ENCODE measurements at regions not wholly inside any gene's neighbourhood (a gene's known extent, or its start where the extent isn't known, plus 50 kb on each side); places are given as distances from the start of the nearest gene placed in this dataset.

- Histone ChIP-seq H3K4me3 (ENCODE audit: insufficient read depth, low read depth, low read length) (no peak overlapping the region), H3K27me3 (ENCODE audit: control insufficient read depth, insufficient read depth, low read length) (no peaks in the 10 kb centered on the region), H3K36me3 (replicated peaks; ENCODE audit: control insufficient read depth, insufficient read depth, low read length) (no peaks in the 10 kb centered on the region)
- no peak for DNase-seq
Observed at GRCh38 chr6:91645811-91646210, 1058.9 kb upstream of the MAP3K7 start.

DNA sequence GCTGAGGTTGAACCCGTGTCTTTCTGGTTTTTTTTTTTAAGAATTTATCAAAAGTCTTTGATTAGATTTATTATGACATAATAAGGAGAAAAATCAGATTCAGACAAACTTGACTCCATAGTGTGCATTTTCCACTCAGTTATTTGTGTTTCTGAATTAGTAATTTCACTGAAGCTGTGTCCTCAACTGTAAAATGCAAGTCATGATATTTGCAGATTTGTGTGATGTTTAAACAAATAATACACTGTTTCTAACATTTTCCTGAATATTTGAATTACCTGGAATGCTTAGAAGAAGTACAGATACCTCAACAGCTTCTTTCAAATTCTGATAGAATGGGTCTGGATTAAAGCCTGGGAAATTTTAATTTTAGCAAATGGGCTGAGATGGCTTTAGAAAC lies 1050.3 kb upstream of the MAP3K7 start:
- Histone ChIP-seq H3K36me3 (replicated peaks; ENCODE audit: control insufficient read depth, insufficient read depth, low read length) (no peaks in the 10 kb centered on the region), H3K4me3 (ENCODE audit: insufficient read depth, low read depth, low read length) (no peak overlapping the region), H3K27me3 (ENCODE audit: control insufficient read depth, insufficient read depth, low read length) (no peaks in the 10 kb centered on the region)
- DNase-seq = no peak

DNA sequence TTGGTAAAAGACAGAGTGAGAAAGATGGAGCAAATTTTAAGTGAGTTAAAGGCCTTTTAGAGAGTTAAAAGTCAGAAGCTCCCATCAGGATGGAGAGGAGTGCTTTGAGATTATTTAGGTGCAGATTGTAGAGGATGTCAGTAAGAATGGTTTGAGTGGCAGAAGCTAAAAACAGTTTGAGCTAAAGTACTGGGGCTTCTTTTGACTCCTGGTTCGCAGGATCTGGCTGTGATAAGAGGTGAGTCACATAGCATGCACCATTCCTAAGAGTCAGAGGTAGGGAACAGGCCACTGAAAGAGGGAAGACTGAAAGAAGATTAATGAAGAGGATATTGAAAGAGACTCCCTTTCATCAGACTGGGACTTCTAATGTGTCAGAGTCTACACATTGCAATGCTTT lies 1047.9 kb upstream of the MAP3K7 start:
- Histone ChIP-seq H3K4me3 (ENCODE audit: insufficient read depth, low read depth, low read length) (no peak overlapping the region), H3K36me3 (replicated peaks; ENCODE audit: control insufficient read depth, insufficient read depth, low read length) (no peaks in the 10 kb centered on the region), H3K27me3 (ENCODE audit: control insufficient read depth, insufficient read depth, low read length) (no peaks in the 10 kb centered on the region)
- no peak for DNase-seq

- H3K36me3 ChIP-seq (replicated peaks; ENCODE audit: control insufficient read depth, insufficient read depth, low read length) = no peaks in the 10 kb centered on the region
- DNase-seq = no peak
- H3K4me3 ChIP-seq (ENCODE audit: insufficient read depth, low read depth, low read length) = no peak overlapping the region
- H3K27me3 ChIP-seq (ENCODE audit: control insufficient read depth, insufficient read depth, low read length) = no peaks in the 10 kb centered on the region
Observed at GRCh38 chr6:91633374-91634111, 1046.7 kb upstream of the MAP3K7 start.

- no peak for DNase-seq
- no peaks in the 10 kb centered on the region for H3K36me3 ChIP-seq (replicated peaks; ENCODE audit: control insufficient read depth, insufficient read depth, low read length)
- H3K4me3 ChIP-seq (ENCODE audit: insufficient read depth, low read depth, low read length) = no peak overlapping the region
- no peaks in the 10 kb centered on the region for H3K27me3 ChIP-seq (ENCODE audit: control insufficient read depth, insufficient read depth, low read length)
Observed at GRCh38 chr6:91632308-91632707, 1045.4 kb upstream of the MAP3K7 start.

DNA sequence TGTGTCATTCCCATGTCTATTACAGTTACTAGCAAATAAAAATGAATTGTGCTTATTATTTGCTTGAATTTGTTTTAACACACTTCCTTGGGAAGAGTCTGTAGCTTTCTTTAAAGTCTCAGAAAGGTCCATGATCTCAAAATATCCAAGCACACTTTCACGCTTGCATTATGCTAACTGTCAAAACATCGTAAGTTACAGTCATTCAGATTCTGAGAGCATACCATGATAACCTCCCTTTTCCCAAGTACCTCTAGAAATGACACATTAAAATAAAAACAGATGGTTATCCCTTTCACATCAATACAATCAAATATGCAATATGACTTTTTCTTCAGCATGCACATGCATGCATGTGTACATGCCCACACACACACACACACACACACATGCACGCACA lies 1044.4 kb upstream of the MAP3K7 start:
- Histone ChIP-seq H3K36me3 (replicated peaks; ENCODE audit: control insufficient read depth, insufficient read depth, low read length) (no peaks in the 10 kb centered on the region), H3K27me3 (ENCODE audit: control insufficient read depth, insufficient read depth, low read length) (no peaks in the 10 kb centered on the region), H3K4me3 (ENCODE audit: insufficient read depth, low read depth, low read length) (no peak overlapping the region)
- DNase-seq = no peak

GRCh38 chr6:91626911-91627310 lies 1040.0 kb upstream of the MAP3K7 start:
- H3K27me3 ChIP-seq (ENCODE audit: control insufficient read depth, insufficient read depth, low read length) = no peaks in the 10 kb centered on the region
- no peak for DNase-seq
- no peak overlapping the region for H3K4me3 ChIP-seq (ENCODE audit: insufficient read depth, low read depth, low read length)
- no peaks in the 10 kb centered on the region for H3K36me3 ChIP-seq (replicated peaks; ENCODE audit: control insufficient read depth, insufficient read depth, low read length)

GRCh38 chr6:91613481-91613880 lies 1026.6 kb upstream of the MAP3K7 start:
- Histone ChIP-seq H3K27me3 (ENCODE audit: control insufficient read depth, insufficient read depth, low read length) (no peaks in the 10 kb centered on the region), H3K4me3 (ENCODE audit: insufficient read depth, low read depth, low read length) (no peak overlapping the region), H3K36me3 (replicated peaks; ENCODE audit: control insufficient read depth, insufficient read depth, low read length) (no peaks in the 10 kb centered on the region)
- DNase-seq = no peak

DNA sequence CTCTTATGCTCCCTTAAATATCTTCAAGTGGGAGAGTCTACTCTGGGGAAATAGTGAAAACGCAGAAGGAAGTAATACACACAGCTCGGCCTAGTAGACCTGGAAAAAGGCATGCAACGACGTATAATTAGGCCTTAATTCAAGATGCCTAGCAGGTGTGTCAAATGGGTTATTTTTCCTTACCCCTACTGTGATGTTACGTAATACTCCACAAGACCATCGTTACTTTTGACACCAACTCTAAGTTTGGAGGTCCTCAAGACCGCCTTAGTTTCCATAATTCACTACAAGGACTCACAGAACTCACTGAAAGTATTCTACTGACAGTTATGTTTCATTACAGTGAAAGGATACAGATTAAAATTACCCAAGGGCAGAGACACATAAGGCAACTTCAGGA lies 1024.3 kb upstream of the MAP3K7 start:
- no peaks in the 10 kb centered on the region for H3K36me3 ChIP-seq (replicated peaks; ENCODE audit: control insufficient read depth, insufficient read depth, low read length)

GRCh38 chr6:91608428-91608827 lies 1021.6 kb upstream of the MAP3K7 start:
- Histone ChIP-seq H3K4me3 (ENCODE audit: insufficient read depth, low read depth, low read length) (no peak overlapping the region), H3K36me3 (replicated peaks; ENCODE audit: control insufficient read depth, insufficient read depth, low read length) (no peaks in the 10 kb centered on the region), H3K27me3 (ENCODE audit: control insufficient read depth, insufficient read depth, low read length) (no peaks in the 10 kb centered on the region)
- no peak for DNase-seq

More for the DNA sequence above, 1024.3 kb upstream of the MAP3K7 start:
- Histone ChIP-seq H3K4me3 (ENCODE audit: insufficient read depth, low read depth, low read length) (no peak overlapping the region), H3K27me3 (ENCODE audit: control insufficient read depth, insufficient read depth, low read length) (no peaks in the 10 kb centered on the region)
- no peak for DNase-seq

- H3K27me3 ChIP-seq (ENCODE audit: control insufficient read depth, insufficient read depth, low read length) = no peaks in the 10 kb centered on the region
- no peaks in the 10 kb centered on the region for H3K36me3 ChIP-seq (replicated peaks; ENCODE audit: control insufficient read depth, insufficient read depth, low read length)
- no peak overlapping the region for H3K4me3 ChIP-seq (ENCODE audit: insufficient read depth, low read depth, low read length)
- DNase-seq = no peak
Observed at GRCh38 chr6:91606148-91606901, 1019.5 kb upstream of the MAP3K7 start.

DNA sequence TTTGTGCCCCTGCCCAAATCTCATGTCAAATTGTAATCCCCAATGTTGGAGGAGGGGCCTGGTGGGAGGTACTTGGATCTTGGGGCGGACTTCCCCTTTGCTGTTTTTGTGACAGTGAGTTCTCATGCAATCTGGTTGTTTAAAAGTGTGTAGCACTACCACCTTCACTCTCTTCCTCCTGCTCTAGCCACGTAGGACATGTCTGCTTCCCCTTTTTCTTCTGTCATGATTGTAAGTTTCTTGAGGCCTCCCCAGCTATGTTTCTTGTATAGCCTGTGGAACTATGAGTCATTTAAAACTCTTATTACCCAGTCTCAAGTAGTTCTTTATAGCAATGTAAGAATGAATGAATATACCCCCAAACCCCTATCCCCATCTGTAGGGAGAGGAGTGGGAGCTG lies 1013.7 kb upstream of the MAP3K7 start:
- no peak for DNase-seq
- no peaks in the 10 kb centered on the region for H3K27me3 ChIP-seq (ENCODE audit: control insufficient read depth, insufficient read depth, low read length)
- no peak overlapping the region for H3K4me3 ChIP-seq (ENCODE audit: insufficient read depth, low read depth, low read length)
- no peaks in the 10 kb centered on the region for H3K36me3 ChIP-seq (replicated peaks; ENCODE audit: control insufficient read depth, insufficient read depth, low read length)

DNA sequence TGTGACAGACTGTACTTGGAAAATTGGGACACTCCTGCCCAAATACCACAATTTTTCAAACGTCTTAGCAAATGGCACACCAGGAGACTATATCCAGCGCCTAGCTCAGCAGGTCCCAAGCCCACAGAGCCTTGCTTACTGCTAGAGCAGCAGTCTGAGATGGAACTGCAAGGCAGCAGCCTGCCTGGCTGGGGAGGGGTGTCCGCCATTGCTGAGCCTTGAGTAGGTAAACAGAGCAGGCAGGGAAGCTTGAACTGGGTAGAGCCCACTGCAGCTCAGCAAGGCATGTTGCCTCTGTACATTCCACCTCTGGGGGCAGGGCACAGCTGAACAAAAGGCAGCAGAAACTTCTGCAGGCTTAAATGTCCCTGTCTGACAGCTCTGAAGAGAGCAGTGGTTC lies 1003.3 kb upstream of the MAP3K7 start:
- no peak overlapping the region for H3K4me3 ChIP-seq (ENCODE audit: insufficient read depth, low read depth, low read length)
- no peaks in the 10 kb centered on the region for H3K27me3 ChIP-seq (ENCODE audit: control insufficient read depth, insufficient read depth, low read length)
- no peak for DNase-seq
- H3K36me3 ChIP-seq (replicated peaks; ENCODE audit: control insufficient read depth, insufficient read depth, low read length) = no peaks in the 10 kb centered on the region

DNA sequence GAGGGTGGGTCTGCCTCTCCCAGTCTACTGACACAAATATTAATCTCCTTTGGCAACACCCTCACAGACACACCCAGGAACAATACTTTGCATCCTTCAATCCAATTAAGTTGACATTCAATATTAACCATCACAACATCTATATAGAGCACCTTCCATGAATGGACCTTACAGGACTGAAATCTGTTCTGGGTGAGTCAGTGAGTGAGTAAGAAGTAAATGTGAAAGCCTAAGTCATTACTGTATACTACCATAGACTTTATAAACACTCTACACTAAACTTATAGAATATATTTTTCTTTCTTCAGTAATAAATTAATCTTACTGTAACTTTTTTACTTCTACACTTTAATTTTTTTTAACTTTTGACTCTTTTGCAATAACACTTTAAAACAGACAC lies 993.8 kb upstream of the MAP3K7 start:
- DNase-seq = no peak
- Histone ChIP-seq H3K27me3 (ENCODE audit: control insufficient read depth, insufficient read depth, low read length) (no peaks in the 10 kb centered on the region), H3K4me3 (ENCODE audit: insufficient read depth, low read depth, low read length) (no peak overlapping the region), H3K36me3 (replicated peaks; ENCODE audit: control insufficient read depth, insufficient read depth, low read length) (no peaks in the 10 kb centered on the region)

GRCh38 chr6:91575032-91575431 lies 988.2 kb upstream of the MAP3K7 start:
- Histone ChIP-seq H3K27me3 (ENCODE audit: control insufficient read depth, insufficient read depth, low read length) (no peaks in the 10 kb centered on the region), H3K36me3 (replicated peaks; ENCODE audit: control insufficient read depth, insufficient read depth, low read length) (no peaks in the 10 kb centered on the region), H3K4me3 (ENCODE audit: insufficient read depth, low read depth, low read length) (no peak overlapping the region)
- DNase-seq = no peak
